H1 (cell line): ENCODE measurements at regions not wholly inside any gene's neighbourhood (a gene's known extent, or its start where the extent isn't known, plus 50 kb on each side); places are given as distances from the start of the nearest gene placed in this dataset.

Experiments
- CTCF ChIA-PET: fragments of 300-600 bp; sonication (Branson Sonifier 250); formaldehyde crosslinking; loops from one replicate; lab custom pipeline; 2021; ENCODE audit not compliant: partially characterized antibody; lab: Charles Lee
- POLR2A ChIA-PET: fragments of 300-600 bp; sonication (Branson Sonifier 250); formaldehyde crosslinking; loops from one replicate; lab custom pipeline; 2021; ENCODE audit warnings: inconsistent platforms; ENCODE audit not compliant: partially characterized antibody; lab: Charles Lee
- DNase-seq, 2 experiments: peaks; one replicate each; pipeline versions ENCODE4 v3.0.0 to v3.0.0-alpha.2; 2010 to 2022; ENCODE audit warnings: low spot score in 2 of 2, low read depth in 1 of 2, mixed read lengths in 1 of 2
- FAIRE-seq: peaks from 2 replicates; lab custom pipeline; 2011; peaks lifted over from hg19 to GRCh38; lab: Jason Lieb, UNC
- H2AFZ ChIP-seq: 2 replicates; pipeline ENCODE4 v1.8.1; 2012; ENCODE audit warnings: low read length, inconsistent platforms
- H2AK5ac ChIP-seq: 2 replicates; pipeline ENCODE4 v1.6.1; 2013; ENCODE audit warnings: low read depth, low read length
- H2BK120ac ChIP-seq: replicated peaks from 2 replicates; pipeline ENCODE3; 2013; ENCODE audit warnings: low read depth, low read length, inconsistent platforms
- H2BK12ac ChIP-seq: 2 replicates; pipeline ENCODE4 v1.6.1; 2013; ENCODE audit warnings: low read depth, low read length
- H2BK15ac ChIP-seq: 2 replicates; pipeline ENCODE4 v1.6.1; 2013; ENCODE audit warnings: low read length
- H2BK20ac ChIP-seq: 2 replicates; pipeline ENCODE4 v1.6.1; 2013; ENCODE audit warnings: low read length
- H2BK5ac ChIP-seq: 2 replicates; pipeline ENCODE4 v1.6.1; 2013; ENCODE audit warnings: low read depth, low read length
- H3K14ac ChIP-seq: 2 replicates; pipeline ENCODE4 v1.6.1; 2013; ENCODE audit warnings: inconsistent platforms; ENCODE audit not compliant: insufficient read length
- H3K18ac ChIP-seq: 2 replicates; pipeline ENCODE4 v1.6.1; 2013; ENCODE audit warnings: low read length; ENCODE audit errors: extremely low read depth
- H3K23ac ChIP-seq: 2 replicates; pipeline ENCODE4 v1.6.1; 2013; ENCODE audit warnings: inconsistent platforms; ENCODE audit not compliant: insufficient read length
- H3K23me2 ChIP-seq: 2 replicates; pipeline ENCODE4 v1.6.1; 2013; ENCODE audit warnings: low read depth, low read length
- H3K27ac ChIP-seq: 2 replicates; pipeline ENCODE4 v1.6.1; 2011; ENCODE audit warnings: low read depth, low read length, inconsistent platforms
- H3K27me3 ChIP-seq, 4 experiments: replicated peaks in 1 of 4; 1 replicate in 1 of 4; 2 replicates in 3 of 4; pipeline versions ENCODE4 v1.6.1 to v1.8.1; 2011 to 2013; ENCODE audit warnings: low read length in 3 of 4, mild to moderate bottlenecking in 3 of 4, inconsistent platforms in 2 of 4, mixed read lengths in 2 of 4, moderate library complexity in 1 of 4; ENCODE audit not compliant: control insufficient read depth in 3 of 4, insufficient read depth in 3 of 4; ENCODE audit errors: extremely low read depth in 1 of 4
- H3K36me3 ChIP-seq, 4 experiments: 2 replicates each; pipeline versions ENCODE4 v1.6.1 to v1.8.1; 2011 to 2013; ENCODE audit warnings: mild to moderate bottlenecking in 4 of 4, low read length in 3 of 4, moderate library complexity in 2 of 4, control low read depth in 1 of 4, inconsistent platforms in 1 of 4; ENCODE audit not compliant: insufficient read depth in 4 of 4, control insufficient read depth in 2 of 4
- H3K4ac ChIP-seq: replicated peaks from 2 replicates; pipeline ENCODE3; 2013; ENCODE audit warnings: low read length, low read depth, mixed read lengths, inconsistent platforms; ENCODE audit not compliant: insufficient read length
- H3K4me1 ChIP-seq, 4 experiments: replicated peaks in 1 of 4; 1 replicate in 1 of 4; 2 replicates in 3 of 4; pipeline versions ENCODE4 v1.6.1 to v1.8.1; 2011 to 2013; ENCODE audit warnings: low read length in 3 of 4, inconsistent platforms in 2 of 4, mixed read lengths in 1 of 4; ENCODE audit not compliant: insufficient read depth in 4 of 4, control insufficient read depth in 3 of 4
- H3K4me2 ChIP-seq, 2 experiments: 2 replicates each; pipeline versions ENCODE4 v1.6.1 to v1.8.1; 2011 to 2013; ENCODE audit warnings: low read depth in 2 of 2, low read length in 2 of 2, control low read depth in 1 of 2, inconsistent platforms in 1 of 2, mild to moderate bottlenecking in 1 of 2; ENCODE audit not compliant: insufficient read depth in 1 of 2
- H3K4me3 ChIP-seq, 4 experiments: fragments of 200-600, 300-600 bp in 1 of 4; sonication (generic), shearing (Covaris generic), sonication (Bioruptor Twin) in 1 of 4; 2 replicates each; pipeline versions ENCODE4 v1.5.1 to v1.8.1; 2011 to 2016; ENCODE audit warnings: low read length in 4 of 4, low read depth in 3 of 4, control low read depth in 2 of 4, inconsistent platforms in 2 of 4, mild to moderate bottlenecking in 2 of 4, mixed read lengths in 1 of 4, moderate library complexity in 1 of 4; ENCODE audit not compliant: insufficient read depth in 2 of 4; ENCODE audit errors: extremely low read depth in 1 of 4
- H3K56ac ChIP-seq: replicated peaks from 2 replicates; pipeline ENCODE3; 2013; ENCODE audit warnings: low read depth, mild to moderate bottlenecking, mixed read lengths, low read length, inconsistent platforms; ENCODE audit not compliant: insufficient read length
- H3K79me1 ChIP-seq: 2 replicates; pipeline ENCODE4 v1.6.1; 2013; ENCODE audit warnings: low read depth, low read length, control low read depth
- H3K79me2 ChIP-seq, 2 experiments: 2 replicates each; pipeline versions ENCODE4 v1.6.1 to v1.8.1; 2012 to 2013; ENCODE audit warnings: low read length in 2 of 2, mild to moderate bottlenecking in 2 of 2, inconsistent platforms in 1 of 2; ENCODE audit not compliant: insufficient read depth in 2 of 2, control insufficient read depth in 1 of 2
- H3K9ac ChIP-seq, 4 experiments: replicated peaks in 1 of 4; 1 replicate in 1 of 4; 2 replicates in 3 of 4; pipeline versions ENCODE4 v1.6.1 to v1.8.1; 2011 to 2013; ENCODE audit warnings: low read depth in 3 of 4, low read length in 3 of 4, control low read depth in 2 of 4, mild to moderate bottlenecking in 2 of 4, moderate library complexity in 2 of 4, inconsistent platforms in 1 of 4; ENCODE audit errors: extremely low read depth in 1 of 4
- H3K9me3 ChIP-seq, 2 experiments: 2 replicates each; pipeline versions ENCODE4 v1.6.1 to v1.8.1; 2012 to 2013; ENCODE audit warnings: mild to moderate bottlenecking in 2 of 2, moderate library complexity in 2 of 2, control low read depth in 1 of 2, inconsistent platforms in 1 of 2, low read depth in 1 of 2, low read length in 1 of 2, mixed read lengths in 1 of 2; ENCODE audit not compliant: insufficient read depth in 2 of 2
- H4K20me1 ChIP-seq, 2 experiments: replicated peaks in 1 of 2; 2 replicates each; pipeline versions ENCODE3 to v1.8.1; 2011 to 2013; ENCODE audit warnings: inconsistent platforms in 2 of 2, low read length in 2 of 2, mild to moderate bottlenecking in 1 of 2; ENCODE audit not compliant: insufficient read depth in 2 of 2, control insufficient read depth in 1 of 2
- H4K5ac ChIP-seq: 2 replicates; pipeline ENCODE4 v1.6.1; 2013; ENCODE audit warnings: low read length, low read depth, mixed read lengths, inconsistent platforms; ENCODE audit not compliant: insufficient read length
- H4K8ac ChIP-seq: 2 replicates; pipeline ENCODE4 v1.8.0; 2013; ENCODE audit warnings: mild to moderate bottlenecking, moderate library complexity, low read length, inconsistent platforms; ENCODE audit not compliant: insufficient read depth; ENCODE audit errors: extremely low read depth
- H4K91ac ChIP-seq: replicated peaks from 2 replicates; pipeline ENCODE3; 2013; ENCODE audit warnings: low read length, mixed read lengths, inconsistent platforms; ENCODE audit not compliant: insufficient read length
- ATF3 ChIP-seq: IDR thresholded peaks from 2 replicates; pipeline ENCODE4 v1.6.1; 2011; ENCODE audit warnings: low read depth, mild to moderate bottlenecking, low read length; ENCODE audit not compliant: insufficient read depth
- BACH1 ChIP-seq: IDR thresholded peaks from 2 replicates; pipeline ENCODE4 v1.6.1; 2012; ENCODE audit warnings: low read length, improper control_type of control experiment
- BCL11A ChIP-seq, 2 experiments: IDR thresholded peaks; one replicate each; pipeline ENCODE4 v1.6.1; 2011; ENCODE audit warnings: low read depth in 2 of 2, low read length in 2 of 2, mild to moderate bottlenecking in 2 of 2
- CTBP2 ChIP-seq: IDR thresholded peaks from 2 replicates; pipeline ENCODE4 v1.7.0; 2011; ENCODE audit warnings: borderline replicate concordance, mild to moderate bottlenecking, moderate library complexity, mixed read lengths, low read length; ENCODE audit not compliant: insufficient read depth, insufficient read length
- KDM1A ChIP-seq: fragments of 200-600, 300-600 bp; sonication (generic); IDR thresholded peaks from 2 replicates; pipeline ENCODE4 v1.7.1; 2016; ENCODE audit warnings: mild to moderate bottlenecking, low read length, borderline replicate concordance
- NRF1 ChIP-seq: IDR thresholded peaks from 2 replicates; pipeline ENCODE4 v1.6.1; 2011; ENCODE audit warnings: mild to moderate bottlenecking, low read depth, low read length, improper control_type of control experiment
- POLR2AphosphoS5 ChIP-seq: IDR thresholded peaks from 2 replicates; pipeline ENCODE4 v1.6.1; 2011; ENCODE audit warnings: low read depth, low read length
- POU5F1 ChIP-seq: IDR thresholded peaks from 2 replicates; pipeline ENCODE4 v1.6.1; 2011; ENCODE audit warnings: low read depth, mild to moderate bottlenecking, low read length, moderate library complexity
- RNF2 ChIP-seq: fragments of 200-900, 300-1000 bp; sonication (generic); IDR thresholded peaks from 2 replicates; pipeline ENCODE4 v1.7.1; 2016; ENCODE audit warnings: borderline replicate concordance, low read depth, mild to moderate bottlenecking, antibody characterized with exemption, low read length; ENCODE audit not compliant: poor library complexity, severe bottlenecking; ENCODE audit errors: missing control alignments
- SAP30 ChIP-seq: fragments of 300-600 bp; sonication (generic); IDR thresholded peaks from 2 replicates; pipeline ENCODE4 v1.7.1; 2012; ENCODE audit warnings: low read length, moderate library complexity, mild to moderate bottlenecking, inconsistent platforms; ENCODE audit not compliant: insufficient read depth, insufficient replicate concordance
- TBP ChIP-seq: IDR thresholded peaks from 2 replicates; pipeline ENCODE4 v1.6.1; 2011; ENCODE audit warnings: low read depth, low read length, improper control_type of control experiment

- H3K9me3 ChIP-seq, result no peaks in the 10 kb centered on the region
- H2BK5ac ChIP-seq, result no peak overlapping the region
- FAIRE-seq (no peak), DNase-seq (no peak)
- no peak overlapping the region for H3K18ac ChIP-seq
- H2BK15ac ChIP-seq, result no peak overlapping the region
- H3K4ac ChIP-seq, result no peak overlapping the region
- H2BK20ac ChIP-seq, result no peak overlapping the region
- CTCF ChIA-PET, result no interaction called here
- no peaks in the 10 kb centered on the region for H3K36me3 ChIP-seq
- H3K4me2 ChIP-seq, result no peak overlapping the region
- no peak overlapping the region for H3K9ac ChIP-seq
- no peak overlapping the region for H3K56ac ChIP-seq
- H2BK12ac ChIP-seq, result no peak overlapping the region
- no peaks in the 10 kb centered on the region for H4K20me1 ChIP-seq
- H3K23ac ChIP-seq, result no peak overlapping the region
- no peaks in the 10 kb centered on the region for H3K79me2 ChIP-seq
- H3K27me3 ChIP-seq, result no peaks in the 10 kb centered on the region
- H3K23me2 ChIP-seq, result no peaks in the 10 kb centered on the region
- H4K8ac ChIP-seq, result no peak overlapping the region
- H3K4me3 ChIP-seq, result no peak overlapping the region
- no peak overlapping the region for H2AK5ac ChIP-seq
- H4K5ac ChIP-seq, result no peak overlapping the region
- H2AFZ ChIP-seq, result no peak overlapping the region
- POLR2A ChIA-PET, result no interaction called here
- no peak overlapping the region for H4K91ac ChIP-seq
- no peak overlapping the region for H3K27ac ChIP-seq
- peaks cover 0 to 2% (median 0%) of the 10 kb centered on the region in 4 experiments; a peak in 1 of 7 replicates for H3K4me1 ChIP-seq
- no peaks in the 10 kb centered on the region for H3K79me1 ChIP-seq
- TF ChIP-seq SAP30 (no peak), TBP (no peak), BACH1 (no peak), NRF1 (no peak), CTBP2 (no peak), KDM1A (no peak), POLR2AphosphoS5 (no peak), RNF2 (no peak), POU5F1 (no peak), BCL11A (IDR thresholded peaks at IDR 0.05; ENCODE audit: low read depth in 2 of 2, low read length in 2 of 2) (no peak), ATF3 (no peak)
- H2BK120ac ChIP-seq, result no peak overlapping the region
- no peak overlapping the region for H3K14ac ChIP-seq
These were observed 263.5 kb downstream of the PABPC4L start for GRCh38 chr4:133938061-133938460.
